Keratinocyte (primary cell): ENCODE measurements at regions not wholly inside any gene's neighbourhood (a gene's known extent, or its start where the extent isn't known, plus 50 kb on each side); places are given as distances from the start of the nearest gene placed in this dataset.

Experiments used
- DNase-seq: peaks from one replicate; pipeline ENCODE4 v3.0.0-alpha.2; 2011; ENCODE audit warnings: low read depth, missing footprints, low spot score
- FAIRE-seq: peaks from 2 replicates; lab custom pipeline; 2011; peaks lifted over from hg19 to GRCh38; lab: Jason Lieb, UNC
- H2AFZ ChIP-seq: 2 replicates; pipeline ENCODE4 v1.6.0; 2012; ENCODE audit warnings: low read length, control low read depth, inconsistent platforms; ENCODE audit not compliant: control insufficient read depth
- H3K27ac ChIP-seq: 2 replicates; pipeline ENCODE4 v1.5.1; 2011; ENCODE audit warnings: low read length; ENCODE audit not compliant: control insufficient read depth, insufficient read depth
- H3K27me3 ChIP-seq: 3 replicates; pipeline ENCODE4 v1.6.0; 2011; ENCODE audit warnings: low read length; ENCODE audit not compliant: control insufficient read depth, insufficient read depth; ENCODE audit errors: extremely low read depth
- H3K36me3 ChIP-seq, 2 experiments: 2 replicates in 1 of 2; 3 replicates in 1 of 2; pipeline ENCODE4 v1.5.1; 2011; ENCODE audit warnings: low read length in 2 of 2, mild to moderate bottlenecking in 1 of 2; ENCODE audit not compliant: control insufficient read depth in 2 of 2, insufficient read depth in 2 of 2; ENCODE audit errors: extremely low read depth in 1 of 2
- H3K4me1 ChIP-seq: 3 replicates; pipeline ENCODE4 v1.5.1; 2011; ENCODE audit warnings: low read length; ENCODE audit not compliant: control insufficient read depth, insufficient read depth; ENCODE audit errors: extremely low read depth
- H3K4me2 ChIP-seq: 3 replicates; pipeline ENCODE4 v1.6.0; 2011; ENCODE audit warnings: low read depth, low read length; ENCODE audit not compliant: control insufficient read depth, insufficient read depth; ENCODE audit errors: extremely low read depth
- H3K4me3 ChIP-seq, 3 experiments: fragments of 200-600 bp in 1 of 3; sonication (generic) in 1 of 3; 2 replicates in 2 of 3; 3 replicates in 1 of 3; pipeline ENCODE4 v1.5.1; 2011 to 2016; ENCODE audit warnings: low read length in 3 of 3, mild to moderate bottlenecking in 3 of 3, control low read depth in 2 of 3, inconsistent platforms in 1 of 3, low read depth in 1 of 3, mixed read lengths in 1 of 3, mixed run types in 1 of 3, moderate library complexity in 1 of 3; ENCODE audit not compliant: control insufficient read depth in 2 of 3, insufficient read depth in 2 of 3; ENCODE audit errors: extremely low read depth in 1 of 3
- H3K79me2 ChIP-seq: 2 replicates; pipeline ENCODE4 v1.6.0; 2012; ENCODE audit warnings: low read length; ENCODE audit not compliant: control insufficient read depth, insufficient read depth
- H3K9ac ChIP-seq: 3 replicates; pipeline ENCODE4 v1.6.0; 2011; ENCODE audit warnings: low read length; ENCODE audit not compliant: control insufficient read depth, insufficient read depth; ENCODE audit errors: extremely low read depth
- H3K9me1 ChIP-seq: 3 replicates; pipeline ENCODE4 v1.6.0; 2011; ENCODE audit warnings: low read length; ENCODE audit not compliant: control insufficient read depth, insufficient read depth; ENCODE audit errors: extremely low read depth
- H3K9me3 ChIP-seq: 2 replicates; pipeline ENCODE4 v1.5.1; 2012; ENCODE audit warnings: low read depth, low read length; ENCODE audit not compliant: control insufficient read depth
- H4K20me1 ChIP-seq: 3 replicates; pipeline ENCODE4 v1.6.0; 2011; ENCODE audit warnings: low read length; ENCODE audit not compliant: control insufficient read depth, insufficient read depth; ENCODE audit errors: extremely low read depth
- CTCF ChIP-seq, 3 experiments: IDR thresholded peaks in 1 of 3; conservative IDR thresholded peaks in 1 of 3; optimal IDR thresholded peaks in 1 of 3; 2 replicates in 2 of 3; 3 replicates in 1 of 3; pipeline versions ENCODE3 to v1.5.1; 2011; ENCODE audit warnings: low read length in 3 of 3, mild to moderate bottlenecking in 3 of 3, moderate library complexity in 2 of 3, control low read depth in 1 of 3, inconsistent platforms in 1 of 3; ENCODE audit not compliant: insufficient read depth in 2 of 3; ENCODE audit errors: extremely low read depth in 1 of 3
- EZH2 ChIP-seq: IDR thresholded peaks from one replicate; pipeline ENCODE4 v1.6.1; 2012; ENCODE audit warnings: inconsistent platforms, mild to moderate bottlenecking, low read length, moderate library complexity
- dilution Hi-C: fragments of 300-500 bp; cut with MboI; formaldehyde crosslinking; loops from one replicate; pipeline ENCODE4 v1.7.0; 2020; ENCODE audit warnings: low sequenced_read_pairs; ENCODE audit not compliant: extremely low pct_ligation_motif_present

GRCh38 chr14:83847102-83847501 lies 1682.8 kb upstream of the FLRT2 start:
- dilution Hi-C loops, result no loop called here
- TF ChIP-seq EZH2 (no peak), CTCF (optimal IDR thresholded peaks at IDR 0.05 in 1 of 3, IDR thresholded peaks at IDR 0.05 in 1 of 3, conservative IDR thresholded peaks at IDR 0.05 in 1 of 3; ENCODE audit: extremely low read depth in 1 of 3, insufficient read depth in 2 of 3, low read length in 3 of 3) (no peak)
- no peak for FAIRE-seq

GRCh38 chr14:83850092-83850491 lies 1679.9 kb upstream of the FLRT2 start:
- H3K9ac ChIP-seq, result no peak overlapping the region
- TF ChIP-seq CTCF (optimal IDR thresholded peaks at IDR 0.05 in 1 of 3, IDR thresholded peaks at IDR 0.05 in 1 of 3, conservative IDR thresholded peaks at IDR 0.05 in 1 of 3; ENCODE audit: extremely low read depth in 1 of 3, insufficient read depth in 2 of 3, low read length in 3 of 3) (no peak), EZH2 (no peak)
- H3K4me1 ChIP-seq, result no peaks in the 10 kb centered on the region
- H4K20me1 ChIP-seq, result no peaks in the 10 kb centered on the region
- H3K27ac ChIP-seq, result no peak overlapping the region
- no peaks in the 10 kb centered on the region for H3K9me3 ChIP-seq
- dilution Hi-C loops, result no loop called here
- FAIRE-seq, result no peak
- no peak overlapping the region for H2AFZ ChIP-seq
- no peaks in the 10 kb centered on the region for H3K36me3 ChIP-seq
- H3K79me2 ChIP-seq, result no peaks in the 10 kb centered on the region
- no peak overlapping the region for H3K4me3 ChIP-seq
- DNase-seq, result no peak
- no peak overlapping the region for H3K4me2 ChIP-seq
- no peaks in the 10 kb centered on the region for H3K9me1 ChIP-seq
- no peaks in the 10 kb centered on the region for H3K27me3 ChIP-seq

More at GRCh38 chr14:83847102-83847501, 1682.8 kb upstream of the FLRT2 start:
- Histone ChIP-seq H3K4me2 (no peak overlapping the region), H3K9ac (no peak overlapping the region), H3K36me3 (no peaks in the 10 kb centered on the region), H3K4me3 (no peak overlapping the region), H3K79me2 (no peaks in the 10 kb centered on the region), H3K4me1 (no peaks in the 10 kb centered on the region), H2AFZ (no peak overlapping the region), H3K27ac (no peak overlapping the region), H3K9me1 (no peaks in the 10 kb centered on the region), H3K27me3 (no peaks in the 10 kb centered on the region), H4K20me1 (no peaks in the 10 kb centered on the region), H3K9me3 (no peaks in the 10 kb centered on the region)
- DNase-seq, result no peak
